Lower leg skin (tissue), 4 donors: ENCODE measurements at regions not wholly inside any gene's neighbourhood (a gene's known extent, or its start where the extent isn't known, plus 50 kb on each side); places are given as distances from the start of the nearest gene placed in this dataset.

Experiments used
- DNase-seq, 2 donors: peaks; one replicate each; pipeline ENCODE4 v3.0.0-alpha.2; 2019; ENCODE audit warnings: low spot score in 2 of 2
- H3K4me3 ChIP-seq: fragments of 200-600 bp; sonication (generic); 2 replicates; pipeline ENCODE4 v1.5.1; 2017; ENCODE audit warnings: mild to moderate bottlenecking, low read depth; ENCODE audit not compliant: poor library complexity, severe bottlenecking
- POLR2A ChIP-seq, 2 donors: fragments of 450-650 bp; IDR thresholded peaks; one replicate each; pipeline ENCODE4 v1.6.1; 2016 to 2017; ENCODE audit warnings: antibody characterized with exemption in 2 of 2, mild to moderate bottlenecking in 1 of 2, moderate library complexity in 1 of 2
- WGBS, 2 donors: methylation state at CpG; one replicate each; pipeline ENCODE4 v1.1.5; 2018; 5-methylcytosine and 5-hydroxymethylcytosine counted together
- intact Hi-C: fragments of 100-400 bp; cut with DNase I; formaldehyde crosslinking; loops from one replicate; pipeline ENCODE4 v1.15.0; 2023; ENCODE audit warnings: low total_unique reads
- TF ChIP-seq, protein P1 (sequence below), 3 donors: fragments of 450-650 bp; IDR thresholded peaks; one replicate each; pipeline ENCODE4 v1.5.1; 2016; ENCODE audit warnings: antibody characterized with exemption in 3 of 3, mild to moderate bottlenecking in 3 of 3, moderate library complexity in 2 of 3

DNA sequence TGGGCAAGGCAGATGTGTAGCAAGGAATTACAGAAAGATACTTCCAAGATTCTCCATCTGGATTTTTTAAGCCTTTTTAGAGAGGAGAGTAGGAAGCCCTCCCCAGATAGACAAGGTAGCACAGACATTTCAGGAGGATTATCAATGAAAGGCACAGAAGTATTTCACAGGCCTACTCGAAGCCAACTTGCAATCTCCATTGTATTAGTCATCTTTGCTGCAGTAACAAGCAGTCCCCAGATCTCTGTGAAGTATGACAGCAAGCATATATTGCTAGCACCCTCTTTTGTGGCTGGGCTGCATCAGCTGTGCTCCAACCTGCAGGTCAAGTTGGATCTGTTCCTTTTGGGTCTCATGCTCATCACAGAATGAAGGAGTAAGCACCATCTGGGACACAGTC is 101.6 kb downstream of the MAF start:
- TF ChIP-seq, protein P1, sequence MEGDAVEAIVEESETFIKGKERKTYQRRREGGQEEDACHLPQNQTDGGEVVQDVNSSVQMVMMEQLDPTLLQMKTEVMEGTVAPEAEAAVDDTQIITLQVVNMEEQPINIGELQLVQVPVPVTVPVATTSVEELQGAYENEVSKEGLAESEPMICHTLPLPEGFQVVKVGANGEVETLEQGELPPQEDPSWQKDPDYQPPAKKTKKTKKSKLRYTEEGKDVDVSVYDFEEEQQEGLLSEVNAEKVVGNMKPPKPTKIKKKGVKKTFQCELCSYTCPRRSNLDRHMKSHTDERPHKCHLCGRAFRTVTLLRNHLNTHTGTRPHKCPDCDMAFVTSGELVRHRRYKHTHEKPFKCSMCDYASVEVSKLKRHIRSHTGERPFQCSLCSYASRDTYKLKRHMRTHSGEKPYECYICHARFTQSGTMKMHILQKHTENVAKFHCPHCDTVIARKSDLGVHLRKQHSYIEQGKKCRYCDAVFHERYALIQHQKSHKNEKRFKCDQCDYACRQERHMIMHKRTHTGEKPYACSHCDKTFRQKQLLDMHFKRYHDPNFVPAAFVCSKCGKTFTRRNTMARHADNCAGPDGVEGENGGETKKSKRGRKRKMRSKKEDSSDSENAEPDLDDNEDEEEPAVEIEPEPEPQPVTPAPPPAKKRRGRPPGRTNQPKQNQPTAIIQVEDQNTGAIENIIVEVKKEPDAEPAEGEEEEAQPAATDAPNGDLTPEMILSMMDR (IDR thresholded peaks at IDR 0.05), result no peak
- TF ChIP-seq POLR2A (IDR thresholded peaks at IDR 0.05), result no peak
- no peak for DNase-seq
- H3K4me3 ChIP-seq, result no peak overlapping the region
- WGBS, 2 donors, result 88 to 89% methylated on average over 1 of the region's 1 CpG
- intact Hi-C loops, result no loop called here

DNA sequence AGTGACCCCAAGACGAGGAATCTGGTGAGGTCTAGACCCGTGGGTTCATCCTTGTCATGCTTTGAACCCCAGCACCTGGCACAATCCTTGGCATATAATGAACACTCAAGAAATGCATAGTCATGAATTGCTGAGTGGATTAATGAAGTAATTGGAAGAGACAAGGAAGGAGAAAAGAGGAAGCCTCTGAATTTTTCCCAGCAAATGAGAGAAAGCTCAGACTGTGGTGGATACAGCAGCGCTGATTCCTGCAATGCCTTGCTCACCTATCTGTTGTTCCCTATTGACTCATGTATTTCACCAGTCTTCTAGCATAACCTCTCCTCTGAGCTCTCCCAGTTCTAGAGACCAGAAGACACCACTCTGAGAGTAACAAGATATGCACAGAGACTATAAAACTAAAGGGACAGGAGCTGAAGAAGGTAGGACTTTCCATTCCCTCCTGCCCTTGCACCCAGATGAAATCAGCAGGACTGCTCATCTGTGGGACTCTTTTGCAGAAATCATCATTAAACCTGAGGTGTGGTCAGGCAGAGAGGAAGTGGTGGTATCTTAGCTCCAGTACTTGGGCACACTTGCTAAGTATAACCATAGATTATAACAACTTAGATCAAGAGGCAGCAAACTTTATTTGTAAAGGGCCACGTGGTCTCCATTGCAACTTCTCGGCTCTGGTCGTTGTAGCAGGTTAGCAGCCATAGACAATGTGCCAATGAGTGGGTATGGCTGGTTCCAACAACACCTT is 102.8 kb downstream of the MAF start:
- 87% methylated on average over 6 of the region's 6 CpGs for WGBS, 2 donors
- intact Hi-C loops, result no loop called here
- TF ChIP-seq, protein P1 (IDR thresholded peaks at IDR 0.05), result no peak
- TF ChIP-seq POLR2A (IDR thresholded peaks at IDR 0.05), result no peak
- H3K4me3 ChIP-seq, result no peak overlapping the region
- no peak for DNase-seq

DNA sequence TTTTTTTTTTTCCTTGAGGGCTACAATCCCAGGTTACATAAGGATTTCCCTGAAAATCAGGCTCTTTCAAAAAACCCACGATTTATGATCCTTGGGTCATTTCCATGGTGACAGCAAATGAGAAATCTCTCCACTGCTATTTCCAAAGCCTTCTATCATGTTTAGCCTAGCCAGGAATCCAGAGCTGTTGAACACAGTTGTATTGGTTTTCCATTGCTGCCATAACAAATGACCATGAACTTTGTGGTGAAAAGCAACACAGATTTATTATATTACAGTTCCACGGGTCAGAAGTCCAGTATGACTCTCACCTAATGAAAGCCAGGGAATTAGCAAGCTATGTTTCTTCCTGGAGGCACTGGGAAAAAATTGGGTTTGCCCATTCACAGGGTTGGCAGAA is 106.6 kb downstream of the MAF start:
- WGBS, 2 donors, result 48 to 56% methylated on average over 2 of the region's 2 CpGs
- DNase-seq, result no peak
- intact Hi-C loops, result no loop called here
- TF ChIP-seq POLR2A (IDR thresholded peaks at IDR 0.05), result no peak
- TF ChIP-seq, protein P1 (IDR thresholded peaks at IDR 0.05), result no peak
- H3K4me3 ChIP-seq, result no peak overlapping the region

DNA sequence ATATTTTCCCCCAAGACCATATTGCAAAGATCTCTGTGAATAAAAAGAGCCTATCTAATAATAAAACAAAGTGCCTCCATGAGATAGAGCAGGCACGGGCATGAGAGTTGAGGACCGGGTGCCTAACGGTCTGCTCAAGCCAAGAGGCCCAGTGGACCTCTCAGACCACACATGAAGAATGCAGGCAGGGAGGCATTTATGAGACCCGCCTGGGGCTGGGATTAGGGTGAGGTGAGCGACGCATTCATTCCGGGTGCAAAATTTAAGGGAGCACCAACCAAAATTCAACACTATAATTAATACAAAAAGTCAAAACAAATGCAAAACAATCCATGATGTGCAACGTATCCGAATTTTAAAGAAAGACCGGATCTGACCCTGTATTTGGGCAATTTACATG is 108.5 kb downstream of the MAF start:
- intact Hi-C loops, result no loop called here
- H3K4me3 ChIP-seq, result no peak overlapping the region
- WGBS, 2 donors, result 85 to 88% methylated on average over 10 of the region's 10 CpGs
- TF ChIP-seq POLR2A (IDR thresholded peaks at IDR 0.05), result no peak
- TF ChIP-seq, protein P1 (IDR thresholded peaks at IDR 0.05), result no peak
- no peak for DNase-seq

DNA sequence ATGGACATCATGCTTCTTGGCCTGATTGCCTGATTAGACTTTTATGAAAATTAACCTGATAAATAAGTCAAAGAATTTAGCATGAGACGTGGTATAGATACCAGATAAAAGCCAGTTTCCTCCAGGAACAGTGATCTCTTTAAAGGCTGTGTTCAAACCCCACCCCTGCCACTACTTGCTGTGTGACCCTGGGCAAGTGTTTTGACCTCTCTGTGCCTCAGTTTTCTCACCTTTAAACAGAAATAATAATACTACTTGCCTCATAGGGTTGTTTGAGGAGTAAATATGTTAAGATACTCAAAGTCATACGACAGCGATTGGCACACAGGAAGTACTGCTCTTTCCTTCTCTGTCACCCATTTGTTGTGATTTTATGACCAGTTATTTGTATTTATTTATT is 115.5 kb downstream of the MAF start:
- no peak for TF ChIP-seq POLR2A (IDR thresholded peaks at IDR 0.05)
- TF ChIP-seq, protein P1 (IDR thresholded peaks at IDR 0.05), result no peak
- no peak overlapping the region for H3K4me3 ChIP-seq
- no peak for DNase-seq
- 86 to 91% methylated on average over 3 of the region's 3 CpGs for WGBS, 2 donors
- intact Hi-C loops, result no loop called here

DNA sequence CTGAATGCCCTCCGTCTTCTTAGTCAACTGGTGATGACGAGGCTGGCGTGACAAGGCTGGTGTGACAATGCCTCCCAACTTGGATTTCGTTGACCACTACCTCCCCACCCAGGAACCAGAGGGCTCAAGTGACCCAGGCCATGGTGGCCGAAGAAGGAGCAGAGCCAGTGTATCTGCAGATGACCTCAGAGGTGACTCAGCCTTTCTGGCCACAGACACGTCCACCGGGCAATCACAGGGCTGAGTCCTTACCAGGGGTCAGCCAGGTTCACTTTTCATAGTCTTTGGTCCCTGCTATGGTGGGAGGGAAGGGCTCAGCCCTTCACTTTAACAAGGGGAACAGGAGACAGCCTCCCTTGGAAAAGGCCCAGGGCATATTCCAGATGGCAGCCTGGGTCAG is 116.3 kb downstream of the MAF start:
- H3K4me3 ChIP-seq, result no peak overlapping the region
- no peak for DNase-seq
- WGBS, 2 donors, result 95 to 98% methylated on average over 7 of the region's 7 CpGs
- intact Hi-C loops, result no loop called here
- no peak for TF ChIP-seq POLR2A (IDR thresholded peaks at IDR 0.05)
- TF ChIP-seq, protein P1 (IDR thresholded peaks at IDR 0.05), result no peak
